Neural progenitor cell (in vitro differentiated cells): ENCODE measurements at regions not wholly inside any gene's neighbourhood (a gene's known extent, or its start where the extent isn't known, plus 50 kb on each side); places are given as distances from the start of the nearest gene placed in this dataset.

ENCODE experiments used
- DNase-seq: peaks from one replicate; pipeline ENCODE4 v3.0.0-alpha.2; 2016; ENCODE audit warnings: low spot score
- H2AFZ ChIP-seq: fragments of 200-600 bp; sonication (generic); replicated peaks from 2 replicates; pipeline ENCODE4 v1.6.1; 2016; ENCODE audit warnings: antibody characterized with exemption
- H3F3A ChIP-seq: fragments of 200-600 bp; sonication (generic); 2 replicates; pipeline ENCODE4 v1.6.1; 2016; ENCODE audit warnings: antibody characterized with exemption, low read depth
- H3K27ac ChIP-seq: fragments of 200-600 bp; sonication (generic); 2 replicates; pipeline ENCODE4 v1.5.1; 2016; ENCODE audit warnings: mild to moderate bottlenecking
- H3K27me3 ChIP-seq: fragments of 200-600 bp; sonication (generic); 2 replicates; pipeline ENCODE4 v1.6.1; 2016; ENCODE audit warnings: mild to moderate bottlenecking, moderate library complexity
- H3K36me3 ChIP-seq: fragments of 200-600 bp; sonication (generic); 2 replicates; pipeline ENCODE4 v1.5.1; 2016
- H3K4me1 ChIP-seq: fragments of 200-600 bp; sonication (generic); 2 replicates; pipeline ENCODE4 v1.6.1; 2016; ENCODE audit warnings: mixed run types
- H3K4me2 ChIP-seq: fragments of 200-600 bp; sonication (generic); 2 replicates; pipeline ENCODE4 v1.6.1; 2016
- H3K4me3 ChIP-seq: fragments of 200-600 bp; sonication (generic); 2 replicates; pipeline ENCODE4 v1.5.1; 2016
- H3K79me2 ChIP-seq: fragments of 200-600 bp; sonication (generic); 2 replicates; pipeline ENCODE4 v1.6.1; 2016; ENCODE audit warnings: low read depth
- H3K9ac ChIP-seq: fragments of 200-600 bp; sonication (generic); 2 replicates; pipeline ENCODE4 v1.6.1; 2016
- H3K9me3 ChIP-seq: fragments of 200-600 bp; sonication (generic); 2 replicates; pipeline ENCODE4 v1.5.1; 2016; ENCODE audit warnings: low read depth
- H4K20me1 ChIP-seq: fragments of 200-600 bp; sonication (generic); 2 replicates; pipeline ENCODE4 v1.6.1; 2016; ENCODE audit warnings: low read depth
- H3K27ac Mint-ChIP-seq: 3 replicates; pipeline ENCODE4 v1.8.0; 2021; ENCODE audit warnings: mixed read lengths
- H3K27me3 Mint-ChIP-seq: 2 replicates; pipeline ENCODE4 v1.8.0; 2022; ENCODE audit warnings: low read depth, mild to moderate bottlenecking, inconsistent platforms, moderate library complexity, mixed read lengths; ENCODE audit not compliant: insufficient read depth
- H3K36me3 Mint-ChIP-seq: 3 replicates; pipeline ENCODE4 v1.8.0; 2021; ENCODE audit warnings: mixed read lengths
- H3K4me1 Mint-ChIP-seq: 3 replicates; pipeline ENCODE4 v1.8.0; 2021; ENCODE audit warnings: mixed read lengths
- H3K4me3 Mint-ChIP-seq: 3 replicates; pipeline ENCODE4 v1.8.0; 2021; ENCODE audit warnings: mild to moderate bottlenecking, moderate library complexity, mixed read lengths
- H3K9me3 Mint-ChIP-seq: 3 replicates; pipeline ENCODE4 v1.8.0; 2020; ENCODE audit warnings: mixed read lengths
- CTCF ChIP-seq: fragments of 200-600 bp; sonication (generic); IDR thresholded peaks from 2 replicates; pipeline ENCODE4 v1.5.1; 2017; ENCODE audit warnings: antibody characterized with exemption, mild to moderate bottlenecking
- EZH2 ChIP-seq: fragments of 200-600 bp; sonication (generic); IDR thresholded peaks from 2 replicates; pipeline ENCODE4 v1.6.1; 2017; ENCODE audit warnings: antibody characterized with exemption, mild to moderate bottlenecking, moderate library complexity
- EZH2phosphoT487 ChIP-seq: fragments of 200-600 bp; sonication (generic); IDR thresholded peaks from 2 replicates; pipeline ENCODE4 v1.6.1; 2017; ENCODE audit warnings: antibody characterized with exemption

DNA sequence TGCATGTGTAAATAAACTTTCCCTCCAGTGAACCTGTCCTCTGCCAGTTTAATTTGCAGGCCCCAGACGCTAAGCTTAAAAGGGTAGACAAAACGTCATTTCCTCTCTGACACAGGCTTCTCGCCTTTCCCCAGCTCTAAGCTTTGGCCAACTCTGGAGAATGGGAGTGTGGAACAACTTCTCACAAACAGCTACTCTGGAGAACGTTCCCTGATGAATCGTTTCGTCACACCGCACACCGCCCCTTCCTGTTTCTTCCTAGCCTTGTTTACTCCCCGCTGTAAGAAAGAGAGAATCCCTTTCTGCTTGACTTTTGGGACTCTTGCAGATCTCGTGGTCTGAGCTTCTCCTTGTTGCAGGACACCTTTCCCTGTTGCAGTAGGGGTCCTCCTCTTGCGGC lies 564.2 kb downstream of the TCERG1L start:
- H3K9me3 Mint-ChIP-seq = no peaks in the 10 kb centered on the region
- Histone ChIP-seq H3K27me3 (no peaks in the 10 kb centered on the region), H3K9me3 (no peaks in the 10 kb centered on the region), H2AFZ (no peak overlapping the region), H3K4me3 (no peak overlapping the region), H3K4me2 (no peak overlapping the region), H3F3A (peaks cover 12% of the 10 kb centered on the region), H3K27ac (no peak overlapping the region), H3K36me3 (no peaks in the 10 kb centered on the region), H3K9ac (no peak overlapping the region), H4K20me1 (no peaks in the 10 kb centered on the region), H3K4me1 (peaks cover 21% of the 10 kb centered on the region), H3K79me2 (no peaks in the 10 kb centered on the region)
- no peak for DNase-seq
- H3K36me3 Mint-ChIP-seq = no peaks in the 10 kb centered on the region
- H3K4me3 Mint-ChIP-seq = peak overlapping the region; percentile 31
- no peak overlapping the region for H3K27ac Mint-ChIP-seq
- H3K27me3 Mint-ChIP-seq = peaks cover 12% of the 10 kb centered on the region
- TF ChIP-seq CTCF (no peak), EZH2phosphoT487 (no peak), EZH2 (no peak)
- peaks cover 12% of the 10 kb centered on the region for H3K4me1 Mint-ChIP-seq

GRCh38 chr10:130747946-130748345 lies 563.6 kb downstream of the TCERG1L start:
- no peaks in the 10 kb centered on the region for H3K79me2 ChIP-seq
- Mint-ChIP-seq H3K27ac (no peak overlapping the region), H3K36me3 (no peaks in the 10 kb centered on the region), H3K27me3 (peaks cover 10% of the 10 kb centered on the region), H3K9me3 (no peaks in the 10 kb centered on the region), H3K4me3 (no peak overlapping the region), H3K4me1 (peaks cover 12% of the 10 kb centered on the region)
- no peak overlapping the region for H3K4me3 ChIP-seq
- DNase-seq = no peak
- peaks cover 12% of the 10 kb centered on the region for H3F3A ChIP-seq
- no peak overlapping the region for H3K9ac ChIP-seq
- no peaks in the 10 kb centered on the region for H3K27me3 ChIP-seq
- no peak for TF ChIP-seq EZH2phosphoT487
- no peak for TF ChIP-seq CTCF
- TF ChIP-seq EZH2 = no peak
- H3K27ac ChIP-seq = no peak overlapping the region
- no peaks in the 10 kb centered on the region for H3K36me3 ChIP-seq
- peaks cover 21% of the 10 kb centered on the region for H3K4me1 ChIP-seq
- H2AFZ ChIP-seq = no peak overlapping the region
- H3K9me3 ChIP-seq = no peaks in the 10 kb centered on the region
- H4K20me1 ChIP-seq = no peaks in the 10 kb centered on the region
- H3K4me2 ChIP-seq = no peak overlapping the region

GRCh38 chr10:130748409-130749057 lies 563.0 kb downstream of the TCERG1L start:
- Histone ChIP-seq H3F3A (peaks cover 12% of the 10 kb centered on the region), H3K9me3 (no peaks in the 10 kb centered on the region), H3K9ac (no peak overlapping the region), H3K4me3 (no peak overlapping the region), H3K79me2 (no peaks in the 10 kb centered on the region), H3K4me1 (peaks cover 21% of the 10 kb centered on the region), H2AFZ (no peak overlapping the region), H3K36me3 (no peaks in the 10 kb centered on the region), H3K27me3 (no peaks in the 10 kb centered on the region), H3K4me2 (no peak overlapping the region), H4K20me1 (no peaks in the 10 kb centered on the region), H3K27ac (no peak overlapping the region)
- DNase-seq = no peak
- no peaks in the 10 kb centered on the region for H3K36me3 Mint-ChIP-seq
- H3K4me1 Mint-ChIP-seq = peaks cover 12% of the 10 kb centered on the region
- peaks cover 10% of the 10 kb centered on the region for H3K27me3 Mint-ChIP-seq
- H3K27ac Mint-ChIP-seq = no peak overlapping the region
- no peak overlapping the region for H3K4me3 Mint-ChIP-seq
- TF ChIP-seq EZH2phosphoT487 = no peak
- TF ChIP-seq CTCF = no peak
- no peak for TF ChIP-seq EZH2
- no peaks in the 10 kb centered on the region for H3K9me3 Mint-ChIP-seq
